ENCODE measurements at regions not wholly inside any gene's neighbourhood (a gene's known extent, or its start where the extent isn't known, plus 50 kb on each side); places are given as distances from the start of the nearest gene placed in this dataset.

DNA sequence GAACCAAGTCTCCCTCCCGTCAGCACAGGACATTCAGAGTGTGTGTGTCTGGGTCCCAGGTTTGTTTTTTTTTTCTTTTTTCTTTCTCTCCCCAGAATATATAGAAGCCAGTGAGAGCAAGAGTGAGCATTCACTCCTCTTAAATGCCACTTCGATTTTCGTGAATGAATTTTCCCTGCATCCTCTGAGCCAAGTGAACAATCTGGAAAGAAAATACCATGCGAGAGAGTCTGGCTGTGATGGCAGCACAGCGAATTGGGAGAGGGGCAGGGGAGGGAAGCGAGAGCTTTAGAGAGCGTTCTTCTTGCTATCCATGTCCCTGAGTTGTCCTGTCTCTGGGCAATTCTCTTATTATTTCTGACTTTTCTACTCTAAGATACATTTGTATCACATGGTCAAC lies 76.0 kb upstream of the RAB3GAP2 start:
- no peak for TF ChIP-seq EP300 (IDR thresholded peaks at IDR 0.05)
- no peak for TF ChIP-seq CTCF (IDR thresholded peaks at IDR 0.05)
- TF ChIP-seq POLR2AphosphoS5 (IDR thresholded peaks at IDR 0.05), result no peak
- TF ChIP-seq POLR2A (IDR thresholded peaks at IDR 0.05), result no peak

All from upper lobe of left lung (tissue), 4 donors.